ENCODE measurements at regions not wholly inside any gene's neighbourhood (a gene's known extent, or its start where the extent isn't known, plus 50 kb on each side); places are given as distances from the start of the nearest gene placed in this dataset.

GRCh38 chr21:39000496-39000895 is 182.8 kb downstream of the PSMG1 start:
- TF ChIP-seq CTCF (IDR thresholded peaks at IDR 0.05; ENCODE audit: poor library complexity) = no peak
- no peak for TF ChIP-seq EZH2phosphoT487 (IDR thresholded peaks at IDR 0.05; ENCODE audit: low read depth, severe bottlenecking, unreplicated experiment)
